Sigmoid colon (tissue), 4 donors: ENCODE measurements at regions not wholly inside any gene's neighbourhood (a gene's known extent, or its start where the extent isn't known, plus 50 kb on each side); places are given as distances from the start of the nearest gene placed in this dataset.

Experiments
- POLR2A ChIP-seq, 2 donors: fragments of 450-650 bp; IDR thresholded peaks; one replicate each; pipeline ENCODE4 v1.6.1; 2016; ENCODE audit warnings: antibody characterized with exemption in 2 of 2, mild to moderate bottlenecking in 2 of 2, moderate library complexity in 2 of 2
- POLR2AphosphoS5 ChIP-seq, 4 donors: sonication (generic); formaldehyde crosslinking; IDR thresholded peaks; one replicate each; pipeline ENCODE4 v1.6.1; 2017; ENCODE audit warnings: antibody characterized with exemption in 4 of 4

DNA sequence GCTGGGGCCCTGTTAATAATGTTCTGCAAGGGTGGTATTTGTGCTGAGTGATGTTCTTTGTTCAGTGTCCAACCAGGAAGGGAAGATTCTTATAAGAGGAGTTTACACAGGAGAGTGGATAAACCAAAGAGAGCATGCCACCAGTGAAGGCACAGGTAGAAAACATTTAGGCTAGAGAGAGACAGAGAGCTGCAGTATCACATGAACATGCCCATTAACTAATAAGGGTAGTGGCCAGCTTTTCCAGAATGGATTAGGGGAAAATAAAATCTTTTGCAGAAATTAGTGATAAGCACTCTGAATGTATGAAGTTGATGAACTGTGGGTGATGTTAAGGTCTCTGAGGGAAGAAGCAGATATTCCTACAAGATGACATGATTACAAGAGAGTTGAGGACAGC lies 54.1 kb upstream of the PRLR start:
- TF ChIP-seq POLR2A (IDR thresholded peaks at IDR 0.05) = no peak
- no peak for TF ChIP-seq POLR2AphosphoS5 (IDR thresholded peaks at IDR 0.05)
